Sigmoid colon (tissue), 4 donors: ENCODE measurements at regions not wholly inside any gene's neighbourhood (a gene's known extent, or its start where the extent isn't known, plus 50 kb on each side); places are given as distances from the start of the nearest gene placed in this dataset.

ENCODE experiments used
- POLR2A ChIP-seq, 2 donors: fragments of 450-650 bp; IDR thresholded peaks; one replicate each; pipeline ENCODE4 v1.6.1; 2016; ENCODE audit warnings: antibody characterized with exemption in 2 of 2, mild to moderate bottlenecking in 2 of 2, moderate library complexity in 2 of 2
- POLR2AphosphoS5 ChIP-seq, 4 donors: sonication (generic); formaldehyde crosslinking; IDR thresholded peaks; one replicate each; pipeline ENCODE4 v1.6.1; 2017; ENCODE audit warnings: antibody characterized with exemption in 4 of 4
- TF ChIP-seq, protein P1 (sequence below), 4 experiments: fragments of 450-650 bp in 3 of 4; fragments of 200-600 bp in 1 of 4; IDR thresholded peaks; one replicate each; pipeline ENCODE4 v1.5.1; 2016 to 2019; ENCODE audit warnings: antibody characterized with exemption in 4 of 4, mild to moderate bottlenecking in 3 of 4, moderate library complexity in 2 of 4

DNA sequence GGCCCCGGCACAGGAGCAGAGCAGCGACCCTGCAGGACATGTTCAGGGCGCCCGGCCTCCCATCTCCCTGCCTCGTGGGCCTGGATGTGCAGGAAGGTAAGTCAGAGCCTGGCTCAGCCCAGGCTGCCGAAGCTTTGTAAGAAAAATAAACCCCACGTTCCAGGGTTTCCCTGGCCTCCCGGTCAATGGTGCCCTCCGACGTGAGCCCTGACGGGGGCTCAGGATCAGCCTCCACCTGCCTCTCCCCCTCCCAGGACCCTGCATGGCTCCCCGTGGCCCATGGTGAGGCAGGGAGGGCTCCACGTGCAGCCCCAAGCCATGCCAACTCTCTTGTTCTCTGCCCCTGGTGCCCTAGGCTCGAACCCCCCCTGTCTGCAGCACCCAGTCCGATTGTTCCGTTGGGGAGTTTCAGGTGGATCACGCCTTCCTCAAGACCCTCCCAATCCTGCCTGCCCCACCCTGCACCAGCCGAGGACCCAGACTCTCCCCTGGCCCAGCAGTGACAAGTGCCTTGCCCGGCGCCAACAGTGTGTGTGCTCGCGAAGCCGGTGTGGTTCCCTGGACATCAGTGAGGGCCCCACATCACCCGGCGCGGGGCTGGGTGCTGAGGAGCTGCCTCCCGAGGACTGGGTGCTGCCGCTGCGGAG lies 73.2 kb downstream of the PDGFA start:
- TF ChIP-seq, protein P1, sequence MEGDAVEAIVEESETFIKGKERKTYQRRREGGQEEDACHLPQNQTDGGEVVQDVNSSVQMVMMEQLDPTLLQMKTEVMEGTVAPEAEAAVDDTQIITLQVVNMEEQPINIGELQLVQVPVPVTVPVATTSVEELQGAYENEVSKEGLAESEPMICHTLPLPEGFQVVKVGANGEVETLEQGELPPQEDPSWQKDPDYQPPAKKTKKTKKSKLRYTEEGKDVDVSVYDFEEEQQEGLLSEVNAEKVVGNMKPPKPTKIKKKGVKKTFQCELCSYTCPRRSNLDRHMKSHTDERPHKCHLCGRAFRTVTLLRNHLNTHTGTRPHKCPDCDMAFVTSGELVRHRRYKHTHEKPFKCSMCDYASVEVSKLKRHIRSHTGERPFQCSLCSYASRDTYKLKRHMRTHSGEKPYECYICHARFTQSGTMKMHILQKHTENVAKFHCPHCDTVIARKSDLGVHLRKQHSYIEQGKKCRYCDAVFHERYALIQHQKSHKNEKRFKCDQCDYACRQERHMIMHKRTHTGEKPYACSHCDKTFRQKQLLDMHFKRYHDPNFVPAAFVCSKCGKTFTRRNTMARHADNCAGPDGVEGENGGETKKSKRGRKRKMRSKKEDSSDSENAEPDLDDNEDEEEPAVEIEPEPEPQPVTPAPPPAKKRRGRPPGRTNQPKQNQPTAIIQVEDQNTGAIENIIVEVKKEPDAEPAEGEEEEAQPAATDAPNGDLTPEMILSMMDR (IDR thresholded peaks at IDR 0.05), result no peak
- no peak for TF ChIP-seq POLR2AphosphoS5 (IDR thresholded peaks at IDR 0.05)
- TF ChIP-seq POLR2A (IDR thresholded peaks at IDR 0.05), result no peak
